ENCODE measurements at regions not wholly inside any gene's neighbourhood (a gene's known extent, or its start where the extent isn't known, plus 50 kb on each side); places are given as distances from the start of the nearest gene placed in this dataset.

- TF ChIP-seq EZH2 (optimal IDR thresholded peaks at IDR 0.05; ENCODE audit: low read depth, low read length) (no peak), CTCF (IDR thresholded peaks at IDR 0.05; ENCODE audit: low read length) (no peak), EZH2phosphoT487 (IDR thresholded peaks at IDR 0.05; ENCODE audit: low read length) (no peak)
Observed at GRCh38 chr2:8102470-8102869, 579.4 kb upstream of the ID2 start.
